IPS DF 19.7 (cell line): ENCODE measurements at regions not wholly inside any gene's neighbourhood (a gene's known extent, or its start where the extent isn't known, plus 50 kb on each side); places are given as distances from the start of the nearest gene placed in this dataset.

ENCODE experiments used
- DNase-seq: peaks from one replicate; pipeline ENCODE4 v3.0.0-alpha.2; 2013; ENCODE audit warnings: low read depth, low spot score

DNA sequence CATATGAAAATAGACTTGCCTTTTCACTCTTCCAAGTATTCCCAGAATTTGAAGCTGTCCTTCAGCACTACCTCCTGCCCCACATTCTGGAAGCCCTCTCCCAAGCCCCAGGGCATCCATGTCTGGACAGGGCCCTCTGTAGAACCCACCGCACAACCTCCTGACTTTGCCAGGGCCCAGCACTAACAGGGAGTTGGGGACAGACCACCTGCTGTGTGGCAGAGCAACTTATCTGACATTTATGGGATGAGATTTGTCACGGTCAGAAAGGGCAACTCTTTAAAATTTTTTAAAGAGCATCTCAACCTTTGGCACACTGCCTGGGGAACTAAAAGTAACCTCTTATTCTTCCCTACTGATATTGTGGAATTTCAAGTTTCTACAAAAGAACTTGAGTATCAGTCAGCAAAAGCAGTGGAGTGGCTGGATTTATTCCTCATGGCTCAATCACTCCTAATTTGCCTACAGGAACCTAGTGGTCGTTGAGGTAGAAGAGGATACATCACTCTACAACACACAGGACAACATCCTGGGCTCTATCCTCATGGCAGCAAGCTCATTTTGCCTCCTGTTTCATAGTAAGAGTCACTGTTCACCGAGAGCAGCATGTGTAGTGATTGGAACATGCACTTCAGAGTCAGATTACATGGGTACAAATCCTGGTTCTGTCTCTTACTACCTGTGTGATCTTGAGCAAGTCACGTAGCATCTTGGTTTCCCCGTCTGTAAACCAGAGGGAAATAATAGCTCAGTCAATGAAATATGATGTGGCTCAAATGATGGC, 285.3 kb downstream of the ENC1 start:
- DNase-seq, result no peak

DNA sequence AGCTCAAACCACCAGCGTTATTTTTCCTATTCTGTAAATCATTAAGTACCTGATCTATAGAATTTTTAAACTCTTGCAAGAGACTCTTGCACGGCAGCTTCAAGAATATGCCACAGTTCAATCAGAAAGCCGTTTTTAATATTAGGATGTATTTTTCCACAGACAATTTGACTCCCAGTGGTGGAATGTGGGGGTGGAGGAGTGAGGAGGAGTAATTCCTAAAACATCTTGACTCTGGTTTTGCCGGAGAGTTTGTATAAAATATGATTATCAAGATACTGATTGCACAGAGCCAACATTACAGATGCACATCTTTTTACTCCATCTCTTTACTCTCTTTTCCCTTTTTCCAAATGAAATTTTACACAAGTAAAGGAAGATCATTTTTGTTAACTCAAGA, 288.3 kb downstream of the ENC1 start:
- no peak for DNase-seq

GRCh38 chr5:74342948-74343682, 297.4 kb downstream of the ENC1 start:
- DNase-seq, result no peak

DNA sequence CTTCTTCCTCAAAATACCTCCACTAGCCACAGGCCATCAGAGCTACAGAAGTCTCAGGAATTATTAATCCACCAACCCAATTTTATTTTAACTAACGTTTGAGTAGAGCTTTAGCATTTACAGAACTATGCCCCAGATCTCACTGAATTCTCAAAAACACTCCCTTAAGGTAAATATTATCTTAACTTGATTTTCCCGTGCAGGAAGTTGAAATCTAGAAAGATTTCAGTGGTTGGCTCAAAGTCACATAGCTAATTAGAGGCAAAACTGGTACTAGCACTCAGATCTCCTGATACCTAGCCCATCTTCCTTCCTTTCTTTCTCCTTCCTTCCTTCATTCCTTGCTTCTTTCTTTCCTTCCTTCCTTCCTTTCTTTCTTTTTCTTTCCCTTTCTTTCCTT, 298.3 kb downstream of the ENC1 start:
- no peak for DNase-seq

DNA sequence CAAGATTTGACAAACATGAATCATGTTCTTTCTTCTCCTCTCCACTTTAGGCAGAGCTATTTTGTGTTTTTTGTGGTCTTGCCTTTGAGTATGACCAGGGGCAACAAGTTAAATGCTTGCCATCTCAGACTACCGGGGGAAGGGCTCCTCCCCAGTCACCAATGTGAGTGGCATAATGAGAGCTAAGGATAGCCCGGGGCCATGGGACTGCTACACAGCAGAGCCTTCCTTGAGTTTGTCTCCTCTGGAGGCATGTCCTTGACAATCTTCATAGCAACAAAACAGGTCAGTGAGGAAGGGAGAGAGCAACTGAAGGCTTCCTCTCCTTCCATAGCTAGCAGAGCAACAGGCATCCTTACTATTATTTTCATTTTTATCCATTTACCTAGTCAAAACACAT, 299.3 kb downstream of the ENC1 start:
- no peak for DNase-seq

DNA sequence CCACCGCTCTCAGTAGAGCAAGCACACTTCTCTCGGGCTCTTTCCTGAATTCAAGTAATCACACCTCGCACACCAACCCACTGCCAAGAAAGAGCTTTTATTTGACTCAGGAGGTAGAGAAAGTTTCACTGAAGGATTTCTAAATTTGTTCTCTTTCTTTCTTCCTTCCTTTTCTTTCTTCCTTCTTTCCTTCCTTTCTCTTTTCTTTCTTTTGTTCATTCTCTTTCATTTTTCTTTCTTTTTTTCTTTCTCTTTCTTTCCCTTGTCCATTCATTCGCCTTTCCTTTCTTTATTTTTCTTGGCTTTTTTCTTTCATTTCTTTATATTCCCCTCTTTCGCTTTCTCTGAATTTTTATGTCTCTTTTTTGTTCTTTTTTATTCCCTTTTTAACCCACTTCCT, 300.1 kb downstream of the ENC1 start:
- no peak for DNase-seq

DNA sequence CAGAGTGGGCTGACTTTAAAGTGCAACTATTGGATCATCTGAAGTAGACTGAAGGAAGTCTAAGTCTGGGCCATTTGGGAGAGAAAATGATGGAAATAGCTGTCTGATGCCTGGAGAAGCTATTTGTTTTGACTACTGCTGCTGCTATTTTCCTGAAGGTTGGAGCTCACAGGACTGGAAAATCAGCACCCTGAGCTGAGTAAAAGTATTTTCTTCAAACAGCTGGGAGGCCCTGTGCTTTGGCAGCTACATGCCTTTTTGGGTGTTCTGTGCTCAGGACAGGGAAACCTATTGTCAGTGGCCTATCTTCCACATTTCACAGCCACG, 302.6 kb downstream of the ENC1 start:
- no peak for DNase-seq

GRCh38 chr5:74337254-74337983, 303.1 kb downstream of the ENC1 start:
- no peak for DNase-seq

DNA sequence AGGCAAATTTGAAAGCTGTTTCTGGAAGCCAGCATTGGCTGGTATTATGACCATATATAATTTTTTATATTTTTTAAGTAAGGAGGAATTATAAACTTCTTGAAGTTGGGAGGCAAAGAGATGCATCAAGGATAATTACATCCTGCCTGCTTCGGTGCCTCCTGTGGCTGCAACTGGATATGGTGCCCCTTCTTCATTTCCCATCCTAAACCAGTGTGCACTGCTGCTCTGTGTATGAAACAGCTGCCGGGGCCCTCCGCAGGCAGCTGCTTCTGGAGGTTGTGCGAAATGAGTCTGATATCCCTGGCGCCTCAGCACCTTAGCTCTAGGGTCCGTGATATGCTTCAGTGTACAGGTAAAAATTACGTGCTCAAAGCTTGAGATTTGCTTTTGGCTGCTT, 304.2 kb downstream of the ENC1 start:
- DNase-seq, result no peak

DNA sequence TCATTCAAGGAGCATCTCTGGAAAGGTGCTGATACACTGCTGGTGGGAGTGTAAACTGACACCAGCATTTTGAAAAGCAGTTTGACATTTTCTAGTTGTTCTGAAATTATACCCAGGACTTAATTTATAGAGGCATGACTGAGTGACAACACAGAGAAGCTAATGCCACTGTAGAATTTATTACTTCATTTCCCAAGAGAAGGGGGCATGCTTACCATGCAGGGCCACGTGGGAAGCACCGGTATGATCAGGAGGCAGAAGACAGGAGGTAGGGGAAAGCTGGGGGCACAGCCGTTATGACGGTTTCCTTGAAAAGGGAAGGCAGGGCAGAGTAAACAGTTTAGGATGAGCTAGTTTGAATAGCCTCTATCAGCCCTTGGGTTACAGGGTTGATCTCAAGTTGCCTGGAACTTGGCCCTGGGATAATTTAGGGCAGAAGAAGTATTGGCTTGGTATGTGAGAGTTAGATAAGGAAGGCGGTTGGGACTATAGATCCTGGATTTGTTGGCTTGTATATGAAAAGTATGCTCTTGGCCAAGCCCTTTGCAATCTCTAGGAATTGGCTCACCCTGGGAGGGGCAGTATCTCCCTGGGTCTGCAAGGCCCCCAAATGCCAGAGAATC, 305.7 kb downstream of the ENC1 start:
- no peak for DNase-seq

- no peak for DNase-seq
These were observed 306.3 kb downstream of the ENC1 start for GRCh38 chr5:74334062-74334761.

GRCh38 chr5:74333430-74333829, 307.1 kb downstream of the ENC1 start:
- DNase-seq, result no peak

DNA sequence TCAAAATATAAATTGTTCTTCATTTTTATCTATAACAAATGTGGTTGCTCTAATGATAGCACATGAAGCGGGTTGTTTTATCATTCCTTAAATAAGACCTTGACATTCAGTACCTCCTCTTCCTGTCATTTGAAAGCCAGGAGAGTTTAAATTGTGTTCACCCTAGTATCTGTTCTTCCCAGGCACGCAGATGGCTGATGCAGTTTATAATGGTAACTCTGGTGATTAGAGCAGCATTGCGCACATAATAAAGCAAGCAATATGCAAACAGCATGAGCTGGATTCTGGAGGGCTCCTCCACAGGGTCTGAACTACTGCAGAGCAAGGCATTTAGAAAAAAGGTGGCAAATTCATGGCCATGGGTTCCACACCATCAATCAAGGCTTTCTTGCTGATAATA, 307.8 kb downstream of the ENC1 start:
- DNase-seq, result no peak

GRCh38 chr5:74332006-74332405, 308.5 kb downstream of the ENC1 start:
- DNase-seq, result no peak

DNA sequence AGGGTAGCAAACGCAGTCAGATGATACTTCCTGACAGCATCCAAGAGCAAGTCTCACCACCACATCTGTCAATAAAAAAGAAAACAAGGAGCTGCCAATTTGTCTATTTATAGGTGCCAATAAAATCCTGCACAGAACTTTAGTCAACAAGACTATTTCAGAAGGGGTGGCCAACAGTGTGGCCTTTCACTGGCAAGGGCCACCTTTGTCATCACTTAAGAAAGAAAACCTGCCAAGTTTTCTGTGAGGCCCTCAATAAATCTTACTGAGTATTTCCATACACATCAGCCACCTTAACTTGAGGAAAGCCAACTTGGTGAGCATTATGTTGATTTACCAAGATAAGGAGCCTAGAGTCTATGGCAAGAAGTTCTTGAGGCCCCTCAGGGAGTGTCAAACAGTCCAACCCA, 312.3 kb downstream of the ENC1 start:
- DNase-seq, result no peak

GRCh38 chr5:74327339-74327685, 313.2 kb downstream of the ENC1 start:
- no peak for DNase-seq

GRCh38 chr5:74326571-74327338, 313.8 kb downstream of the ENC1 start:
- no peak for DNase-seq

GRCh38 chr5:74325866-74326265, 314.7 kb downstream of the ENC1 start:
- no peak for DNase-seq

DNA sequence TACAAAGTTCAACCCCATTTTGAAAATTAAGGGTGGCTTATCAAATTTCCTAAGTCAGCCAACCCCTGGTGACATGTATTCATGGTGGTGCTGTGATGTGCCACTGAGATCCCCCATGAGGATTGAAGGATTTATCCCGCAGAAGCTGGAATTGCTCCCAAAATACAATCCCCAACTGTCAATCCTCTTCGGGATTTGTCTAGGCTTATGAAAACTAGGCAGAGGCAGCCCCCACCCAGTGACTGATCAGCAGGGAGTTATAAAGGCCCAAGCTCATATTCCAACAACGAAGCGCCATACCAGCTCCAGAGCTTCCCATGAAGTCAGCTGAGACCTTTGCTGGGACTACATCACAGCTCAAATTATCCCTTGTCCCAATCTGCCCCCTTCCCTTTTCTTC, 316.0 kb downstream of the ENC1 start:
- DNase-seq, result no peak

DNA sequence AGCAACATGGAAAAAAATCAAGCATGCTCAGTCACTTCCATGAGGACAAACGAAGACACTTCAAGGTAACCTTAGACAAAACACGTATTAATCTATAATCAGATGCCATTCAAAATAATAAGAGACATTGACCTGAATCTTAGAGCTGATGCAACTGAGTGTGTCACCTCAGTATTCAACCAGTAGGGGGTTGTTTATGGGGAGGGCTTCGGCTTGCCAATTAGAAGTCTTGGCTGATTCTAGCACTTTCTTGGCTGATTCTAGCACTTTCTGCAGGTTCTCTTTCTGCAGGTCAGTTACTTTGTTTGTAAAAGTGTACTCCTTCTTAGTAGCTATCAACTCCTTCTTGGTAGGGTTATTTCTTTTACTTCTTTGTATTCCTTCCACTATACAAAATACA, 317.6 kb downstream of the ENC1 start:
- DNase-seq, result no peak

GRCh38 chr5:74322191-74322590, 318.3 kb downstream of the ENC1 start:
- no peak for DNase-seq
